PC-9 (cell line): ENCODE measurements at regions not wholly inside any gene's neighbourhood (a gene's known extent, or its start where the extent isn't known, plus 50 kb on each side); places are given as distances from the start of the nearest gene placed in this dataset.

ENCODE experiments used
- BruUV-seq: library from RNA; stranded (reverse); fragments of 400-500 nt; replicated peaks from 2 replicates; lab custom pipeline; 2021; lab: Mats Ljungman, UMichigan
- CTCF ChIA-PET: fragments of 300-600 bp; sonication (Branson Sonifier 250); formaldehyde crosslinking; loops from one replicate; lab custom pipeline; 2022; ENCODE audit warnings: antibody characterized with exemption; lab: Charles Lee
- POLR2A ChIA-PET: fragments of 300-600 bp; sonication (Branson Sonifier 250); formaldehyde crosslinking; loops from one replicate; lab custom pipeline; 2022; ENCODE audit warnings: antibody characterized with exemption; ENCODE audit not compliant: unreplicated experiment; lab: Charles Lee
- DNase-seq, 2 experiments: peaks; one replicate each; pipeline versions ENCODE4 v3.0.0 to v3.0.0-alpha.2; 2015 to 2022; ENCODE audit warnings: mixed read lengths in 1 of 2
- H2AFZ ChIP-seq: fragments of 200-600 bp; sonication (generic); 2 replicates; pipeline ENCODE4 v1.8.1; 2017; ENCODE audit warnings: antibody characterized with exemption
- H3F3A ChIP-seq: fragments of 200-600 bp; sonication (generic); 2 replicates; pipeline ENCODE4 v1.8.1; 2017; ENCODE audit warnings: antibody characterized with exemption, mild to moderate bottlenecking, low read depth; ENCODE audit not compliant: insufficient read depth
- H3K27ac ChIP-seq: fragments of 200-600 bp; sonication (generic); 2 replicates; pipeline ENCODE4 v1.6.1; 2016; ENCODE audit warnings: mixed run types
- H3K27me3 ChIP-seq: fragments of 200-600 bp; sonication (generic); 2 replicates; pipeline ENCODE4 v1.6.1; 2016; ENCODE audit warnings: low read depth, mixed run types; ENCODE audit not compliant: insufficient read depth
- H3K36me3 ChIP-seq: fragments of 200-600 bp; sonication (generic); 2 replicates; pipeline ENCODE4 v1.6.1; 2016; ENCODE audit warnings: low read depth, mixed run types
- H3K4me1 ChIP-seq: fragments of 200-600 bp; sonication (generic); replicated peaks from 2 replicates; pipeline ENCODE4 v1.6.1; 2016; ENCODE audit warnings: mixed run types; ENCODE audit not compliant: insufficient read depth
- H3K4me2 ChIP-seq: fragments of 200-600 bp; sonication (generic); 2 replicates; pipeline ENCODE4 v1.6.1; 2017; ENCODE audit warnings: mixed run types
- H3K4me3 ChIP-seq: fragments of 200-600 bp; sonication (generic); 2 replicates; pipeline ENCODE4 v1.6.1; 2016; ENCODE audit warnings: mixed run types
- H3K79me2 ChIP-seq: fragments of 200-600 bp; sonication (generic); 2 replicates; pipeline ENCODE4 v1.6.1; 2017; ENCODE audit warnings: low read depth, mixed run types
- H3K9me2 ChIP-seq: fragments of 200-600 bp; sonication (generic); 2 replicates; pipeline ENCODE4 v1.8.1; 2017; ENCODE audit warnings: mild to moderate bottlenecking; ENCODE audit not compliant: insufficient read depth
- H3K9me3 ChIP-seq: fragments of 200-600 bp; sonication (generic); 2 replicates; pipeline ENCODE4 v1.8.1; 2016; ENCODE audit warnings: low read depth; ENCODE audit not compliant: insufficient read depth
- H4K20me1 ChIP-seq: fragments of 200-600 bp; sonication (generic); 2 replicates; pipeline ENCODE4 v1.8.1; 2017; ENCODE audit not compliant: insufficient read depth
- CTCF ChIP-seq: fragments of 200-600 bp; sonication (generic); conservative IDR thresholded peaks from 2 replicates; pipeline ENCODE4 v1.6.1; 2017; ENCODE audit warnings: mixed run types, antibody characterized with exemption, mild to moderate bottlenecking, moderate library complexity
- EZH2 ChIP-seq: fragments of 200-600 bp; sonication (generic); IDR thresholded peaks from 2 replicates; pipeline ENCODE4 v1.8.0; 2017; ENCODE audit warnings: antibody characterized with exemption, low read depth
- intact Hi-C: fragments of 100-400 bp; cut with micrococcal nuclease; formaldehyde crosslinking; loops from one replicate; pipeline ENCODE4 v1.10.0; 2022; ENCODE audit not compliant: unreplicated experiment

DNA sequence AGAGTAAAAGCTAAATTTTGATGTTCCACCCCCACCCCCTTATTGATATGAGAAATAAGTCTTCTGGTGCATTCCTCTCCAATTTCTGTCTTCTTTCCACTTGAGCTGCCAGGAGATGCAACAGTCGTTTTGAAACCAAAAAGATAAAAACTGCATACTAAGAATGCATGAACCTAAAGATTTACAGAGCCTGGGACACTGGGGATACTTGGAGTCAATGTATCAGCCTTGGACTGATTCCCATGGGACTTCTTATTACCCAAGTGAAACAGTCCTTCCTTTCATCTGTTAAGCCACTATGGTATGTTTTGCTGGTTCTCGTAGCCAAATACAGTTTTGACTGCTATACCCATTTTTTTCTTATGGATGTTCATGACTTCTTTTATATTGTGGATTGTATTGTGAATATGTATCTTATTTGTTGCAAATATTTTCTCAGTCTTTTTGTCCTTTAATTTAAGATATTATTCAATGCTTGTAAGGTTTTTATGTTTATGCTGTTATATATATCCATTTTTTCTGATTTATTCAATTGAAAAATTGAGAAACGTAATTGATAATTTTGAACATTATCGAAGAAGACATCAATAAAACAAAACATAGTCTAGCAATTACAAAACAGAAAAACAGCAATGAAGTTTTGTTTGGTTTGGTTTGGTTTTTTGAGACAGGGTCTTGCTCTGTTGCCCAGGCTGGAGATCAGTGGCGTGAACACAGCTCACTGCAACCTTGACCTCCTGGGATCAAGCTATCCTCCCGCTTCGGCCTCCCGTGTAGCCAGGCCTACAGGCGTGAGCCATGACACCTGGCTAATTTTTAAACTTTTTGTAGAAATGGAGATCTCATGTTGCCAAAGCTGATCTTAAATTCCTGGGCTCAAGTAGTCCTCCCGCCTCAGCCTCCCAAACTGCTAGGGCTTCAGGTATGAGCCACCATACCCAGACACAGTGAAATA lies 85.4 kb upstream of the ETV6 start:
- BruUV-seq = no TSS peak
- Histone ChIP-seq H3K9me3 (no peaks in the 10 kb centered on the region), H3K27me3 (no peaks in the 10 kb centered on the region), H3K79me2 (no peaks in the 10 kb centered on the region), H2AFZ (no peak overlapping the region), H3K9me2 (no peaks in the 10 kb centered on the region), H3K36me3 (no peaks in the 10 kb centered on the region), H3K4me2 (no peak overlapping the region), H4K20me1 (no peaks in the 10 kb centered on the region), H3K27ac (no peak overlapping the region), H3F3A (peaks cover 8% of the 10 kb centered on the region; the same call in 1 of the 2 replicates), H3K4me1 (peaks cover 10% of the 10 kb centered on the region), H3K4me3 (no peak overlapping the region)
- TF ChIP-seq CTCF = no peak
- no peak for TF ChIP-seq EZH2
- intact Hi-C loops = no loop called here
- DNase-seq = no peak
- ChIA-PET POLR2A (no interaction called here), CTCF (interaction anchor here (0.6 kb wide), 1 partner anchor 10 kb away, joined by 3 read pairs; no protein-coding TSS in a partner anchor)

DNA sequence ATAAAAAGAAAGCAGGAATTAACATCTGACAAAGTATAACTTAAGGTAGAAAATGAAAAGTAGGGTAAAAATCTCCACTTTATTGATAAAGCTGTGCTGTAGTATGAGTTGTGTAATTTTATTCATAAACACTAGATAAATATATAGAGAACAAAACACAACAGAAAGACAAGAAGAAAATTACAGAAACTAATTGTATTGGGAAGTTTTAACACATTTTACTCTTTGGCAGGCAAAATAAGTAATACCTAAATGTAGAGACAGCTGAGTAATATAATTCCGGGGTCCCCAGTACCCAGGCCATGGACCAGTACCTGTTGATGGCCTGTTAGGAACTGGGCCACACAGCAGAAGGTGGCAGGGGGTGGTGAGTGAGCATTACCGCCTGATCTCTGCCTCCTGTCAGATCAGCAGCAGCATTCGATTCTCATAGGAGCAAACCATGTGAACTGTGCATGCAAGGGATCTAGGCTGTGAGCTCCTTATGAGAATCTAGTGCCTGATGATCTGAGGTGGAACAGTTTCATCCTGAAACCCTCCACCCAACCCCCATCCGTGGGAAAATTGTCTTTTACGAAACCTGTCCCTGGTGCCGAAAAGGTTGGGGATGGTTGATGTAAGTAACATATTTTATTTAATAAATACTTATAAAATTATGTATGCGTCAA lies 84.4 kb upstream of the ETV6 start:
- no peak for TF ChIP-seq CTCF
- no peak for TF ChIP-seq EZH2
- BruUV-seq = no TSS peak
- H4K20me1 ChIP-seq = no peaks in the 10 kb centered on the region
- H3F3A ChIP-seq = peaks cover 8% of the 10 kb centered on the region; the same call in 1 of the 2 replicates
- H3K36me3 ChIP-seq = no peaks in the 10 kb centered on the region
- no peak overlapping the region for H3K27ac ChIP-seq
- no peak overlapping the region for H3K4me3 ChIP-seq
- no peak for DNase-seq
- H3K27me3 ChIP-seq = no peaks in the 10 kb centered on the region
- CTCF ChIA-PET = no interaction called here
- no peak overlapping the region for H3K4me2 ChIP-seq
- H3K79me2 ChIP-seq = no peaks in the 10 kb centered on the region
- intact Hi-C loops = no loop called here
- peaks cover 10% of the 10 kb centered on the region for H3K4me1 ChIP-seq
- POLR2A ChIA-PET = interaction anchor here (0.6 kb wide), 1 partner anchor 1152 kb away, joined by 9 read pairs; the partner anchor contains the start of gene CDKN1B
- no peaks in the 10 kb centered on the region for H3K9me3 ChIP-seq
- no peaks in the 10 kb centered on the region for H3K9me2 ChIP-seq
- H2AFZ ChIP-seq = no peak overlapping the region

GRCh38 chr12:11565752-11566151 lies 83.7 kb upstream of the ETV6 start:
- Histone ChIP-seq H3K4me1 (peaks cover 10% of the 10 kb centered on the region), H3K9me2 (no peaks in the 10 kb centered on the region), H3K27me3 (no peaks in the 10 kb centered on the region), H4K20me1 (no peaks in the 10 kb centered on the region), H3F3A (peaks cover 8% of the 10 kb centered on the region; the same call in 1 of the 2 replicates), H3K4me2 (no peak overlapping the region), H3K27ac (no peak overlapping the region), H3K79me2 (no peaks in the 10 kb centered on the region), H3K36me3 (no peaks in the 10 kb centered on the region), H3K9me3 (no peaks in the 10 kb centered on the region), H3K4me3 (no peak overlapping the region), H2AFZ (no peak overlapping the region)
- DNase-seq = no peak
- no TSS peak for BruUV-seq
- CTCF ChIA-PET = no interaction called here
- POLR2A ChIA-PET = no interaction called here
- TF ChIP-seq EZH2 = no peak
- TF ChIP-seq CTCF = no peak
- intact Hi-C loops = no loop called here
